Heart right ventricle (tissue), 16 donors: ENCODE measurements at regions not wholly inside any gene's neighbourhood (a gene's known extent, or its start where the extent isn't known, plus 50 kb on each side); places are given as distances from the start of the nearest gene placed in this dataset.
"Not testable (repeated sequence)": the region's sequence is repeated elsewhere in the genome, so short reads cannot be mapped to it uniquely, and the experiment has no call there.

Experiments
- ATAC-seq, 8 donors: fragments of 200-7000 bp; cut with Tn5 transposase; one replicate each; pipeline ENCODE4 v1.9.1; 2020; ENCODE audit warnings: mild to moderate bottlenecking in 8 of 8, moderate library complexity in 8 of 8, moderate number of reproducible peaks in 1 of 8
- DNase-seq, 2 donors: peaks; one replicate each; pipeline ENCODE4 v3.0.0-alpha.2; 2020
- H3K27ac ChIP-seq, 10 donors: fragments of 200-600 bp; sonication (generic) in 2 of 10; one replicate each; pipeline versions ENCODE4 v1.5.0 to v1.8.0; 2020 to 2022; ENCODE audit warnings: mild to moderate bottlenecking in 3 of 10
- H3K27me3 ChIP-seq, 7 donors: fragments of 200-600 bp; one replicate each; pipeline ENCODE4 v1.8.0; 2021 to 2022; ENCODE audit warnings: mild to moderate bottlenecking in 2 of 7
- H3K36me3 ChIP-seq, 9 donors: fragments of 200-600 bp; sonication (generic) in 1 of 9; one replicate each; pipeline versions ENCODE4 v1.5.0 to v1.8.0; 2020 to 2022; ENCODE audit warnings: mild to moderate bottlenecking in 2 of 9
- H3K4me1 ChIP-seq, 9 donors: fragments of 200-600 bp; sonication (generic) in 1 of 9; one replicate each; pipeline versions ENCODE4 v1.5.0 to v1.8.0; 2020 to 2022; ENCODE audit warnings: mild to moderate bottlenecking in 4 of 9
- H3K4me3 ChIP-seq, 10 donors: fragments of 200-600 bp; sonication (generic) in 2 of 10; one replicate each; pipeline versions ENCODE4 v1.5.0 to v1.8.0; 2020 to 2022; ENCODE audit warnings: mild to moderate bottlenecking in 7 of 10, moderate library complexity in 2 of 10
- H3K9me3 ChIP-seq, 11 donors: fragments of 200-600 bp in 10 of 11; sonication (generic) in 2 of 11; one replicate each; pipeline versions ENCODE4 v1.5.0 to v1.8.0; 2013 to 2022; ENCODE audit warnings: mild to moderate bottlenecking in 2 of 11, control low read depth in 1 of 11, moderate library complexity in 1 of 11
- CTCF ChIP-seq, 9 donors: fragments of 200-600 bp; sonication (generic) in 2 of 9; IDR thresholded peaks; one replicate each; pipeline versions ENCODE4 v1.5.0 to v1.8.0; 2021 to 2022; ENCODE audit warnings: antibody characterized with exemption in 9 of 9, mild to moderate bottlenecking in 5 of 9, moderate library complexity in 1 of 9
- WGBS, 2 donors: extraction: QIAGEN DNeasy Blood & Tissue Kit; methylation state at CpG; one replicate each; pipeline ENCODE4 v1.1.7; 2013; ENCODE audit warnings: inconsistent platforms in 1 of 2; 5-methylcytosine and 5-hydroxymethylcytosine counted together
- intact Hi-C, 10 donors: fragments of 100-400 bp; cut with DNase I; formaldehyde crosslinking; loops; one replicate each; pipeline versions ENCODE4 v1.11.1 to v1.14.2; 2022
- donor health status: Arrhythmogenic right ventricular cardiomyopathy.
- donor health status: ischemic (EF 13 %, LVEDD 7.1; RV severe dilation, severe dysfunction).
- donor health status: healthy with polysubstance abuse.
- donor health status: DM: no; HTN: yes; CAD: no.
- donor health status: DM: no; HTN: no; CAD: no.
- donor health status: ischemic (EF 25% LVEDD 6.9; RV normal size, moderate dysfunction).
- donor health status: ischemic (EF 25% LVEDD 5.7; RV mildly dilated, moderate dysfunction).
- donor health status: healthy.
- donor health status: DM: yes; HTN: yes; CAD: no.
- donor health status: Ischemic cardiomyopathy.
- donor health status: ischemic (EF 35%, LVEDD 5.7; RV mildly dilated, moderate dysfunction).
- donor health status: nonischemic (EF 11% LVEDD 7.7; RV severe dilation, severe dysfunction).
- donor health status: DM: yes; HTN: yes; CAD: no.
- donor health status: PGD.
- donor health status: ischemic (EF 29% LVEDD 5.4; RV normal size, mild dysfunction).
- donor health status: nonischemic (EF 23%, LVEDD 6.1; RV moderate dilation, normal function).

- Histone ChIP-seq H3K4me3 (no peak overlapping the region), H3K4me1 (peaks cover 0 to 38% (median 22%) of the 10 kb centered on the region in 9 donors), H3K27ac (no peak overlapping the region), H3K27me3 (no peaks in the 10 kb centered on the region), H3K9me3 (peaks cover 0 to 12% (median 0%) of the 10 kb centered on the region in 11 donors), H3K36me3 (no peaks in the 10 kb centered on the region)
- TF ChIP-seq CTCF (IDR thresholded peaks at IDR 0.05): no peak
- DNase-seq (no peak), ATAC-seq (no peak)
- intact Hi-C loops: loop anchor here in 2 of 10 donors (5.0 to 10.0 kb wide), 3 partner anchors 105 to 198 kb away; partner anchors contain the start of gene IRF2 (in 1 of the 2)
- WGBS, 2 donors: 88 to 91% methylated on average over 7 of the region's 7 CpGs
These were observed 61.9 kb upstream of the ENPP6 start for GRCh38 chr4:184279496-184280061.

GRCh38 chr4:184277769-184278168 lies 60.1 kb upstream of the ENPP6 start:
- H3K9me3 ChIP-seq: peaks cover 0 to 12% (median 0%) of the 10 kb centered on the region in 11 donors
- intact Hi-C loops, H3K4me3 ChIP-seq, H3K36me3 ChIP-seq, H3K27me3 ChIP-seq, H3K27ac ChIP-seq, ATAC-seq, DNase-seq: not testable (repeated sequence)
- H3K4me1 ChIP-seq: peaks cover 0 to 41% (median 20%) of the 10 kb centered on the region in 9 donors

GRCh38 chr4:184277010-184277409 lies 59.3 kb upstream of the ENPP6 start:
- ATAC-seq: not testable (repeated sequence)

GRCh38 chr4:184276346-184276745 lies 58.7 kb upstream of the ENPP6 start:
- DNase-seq, ATAC-seq, H3K4me3 ChIP-seq, H3K36me3 ChIP-seq, intact Hi-C loops, H3K27me3 ChIP-seq, H3K27ac ChIP-seq: not testable (repeated sequence)
- Histone ChIP-seq H3K9me3 (peaks cover 0 to 12% (median 0%) of the 10 kb centered on the region in 11 donors), H3K4me1 (peaks cover 0 to 26% (median 6%) of the 10 kb centered on the region in 9 donors)
- 73 to 88% methylated on average over 4 of the region's 4 CpGs for WGBS, 2 donors

More at GRCh38 chr4:184277010-184277409, 59.3 kb upstream of the ENPP6 start:
- H3K36me3 ChIP-seq, intact Hi-C loops, H3K27ac ChIP-seq, H3K27me3 ChIP-seq, H3K4me3 ChIP-seq, DNase-seq: not testable (repeated sequence)
- peaks cover 0 to 33% (median 12%) of the 10 kb centered on the region in 9 donors for H3K4me1 ChIP-seq
- WGBS, 2 donors: 93 to 95% methylated on average over 3 of the region's 3 CpGs
- H3K9me3 ChIP-seq: peaks cover 0 to 12% (median 0%) of the 10 kb centered on the region in 11 donors

GRCh38 chr4:184275766-184276165 lies 58.1 kb upstream of the ENPP6 start:
- H3K4me1 ChIP-seq: peaks cover 0 to 23% (median under 1%) of the 10 kb centered on the region in 9 donors
- intact Hi-C loops: no loop called here
- ATAC-seq: peak in 2 of 8 donors; percentile 46 to 57
- DNase-seq: no peak
- peaks cover 0 to 12% (median 0%) of the 10 kb centered on the region in 11 donors for H3K9me3 ChIP-seq
- no peaks in the 10 kb centered on the region for H3K36me3 ChIP-seq
- 77 to 83% methylated on average over 2 of the region's 2 CpGs for WGBS, 2 donors
- TF ChIP-seq CTCF (IDR thresholded peaks at IDR 0.05): no peak
- peak overlapping the region in 2 of 10 donors; percentile 6 to 33 for H3K27ac ChIP-seq
- no peak overlapping the region for H3K4me3 ChIP-seq
- H3K27me3 ChIP-seq: no peaks in the 10 kb centered on the region
